ENCODE measurements at regions not wholly inside any gene's neighbourhood (a gene's known extent, or its start where the extent isn't known, plus 50 kb on each side); places are given as distances from the start of the nearest gene placed in this dataset.
"Not testable (repeated sequence)": the region's sequence is repeated elsewhere in the genome, so short reads cannot be mapped to it uniquely, and the experiment has no call there.

DNA sequence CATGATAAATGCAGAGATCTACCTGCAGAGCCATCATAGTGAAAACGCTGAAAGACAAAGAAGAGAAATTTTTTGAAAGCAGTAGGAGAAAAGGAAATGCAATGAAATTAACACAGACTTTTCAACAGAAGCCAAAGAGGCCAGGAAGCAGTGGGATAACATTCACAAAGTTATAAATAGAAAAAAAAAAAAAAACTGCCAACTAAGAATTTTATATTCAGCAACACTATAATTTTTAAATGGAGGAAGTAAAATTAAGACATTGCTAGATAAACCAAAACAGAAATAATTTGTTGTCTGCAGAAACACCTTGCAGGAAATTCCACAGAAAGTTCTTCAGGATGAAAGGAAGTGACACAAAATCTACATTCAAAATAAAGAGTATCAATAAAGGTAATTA, 591.5 kb upstream of the ID4 start:
- no peaks in the 10 kb centered on the region for H3K27me3 ChIP-seq
- no peaks in the 10 kb centered on the region for H3K36me3 ChIP-seq
- TF ChIP-seq, protein P1, sequence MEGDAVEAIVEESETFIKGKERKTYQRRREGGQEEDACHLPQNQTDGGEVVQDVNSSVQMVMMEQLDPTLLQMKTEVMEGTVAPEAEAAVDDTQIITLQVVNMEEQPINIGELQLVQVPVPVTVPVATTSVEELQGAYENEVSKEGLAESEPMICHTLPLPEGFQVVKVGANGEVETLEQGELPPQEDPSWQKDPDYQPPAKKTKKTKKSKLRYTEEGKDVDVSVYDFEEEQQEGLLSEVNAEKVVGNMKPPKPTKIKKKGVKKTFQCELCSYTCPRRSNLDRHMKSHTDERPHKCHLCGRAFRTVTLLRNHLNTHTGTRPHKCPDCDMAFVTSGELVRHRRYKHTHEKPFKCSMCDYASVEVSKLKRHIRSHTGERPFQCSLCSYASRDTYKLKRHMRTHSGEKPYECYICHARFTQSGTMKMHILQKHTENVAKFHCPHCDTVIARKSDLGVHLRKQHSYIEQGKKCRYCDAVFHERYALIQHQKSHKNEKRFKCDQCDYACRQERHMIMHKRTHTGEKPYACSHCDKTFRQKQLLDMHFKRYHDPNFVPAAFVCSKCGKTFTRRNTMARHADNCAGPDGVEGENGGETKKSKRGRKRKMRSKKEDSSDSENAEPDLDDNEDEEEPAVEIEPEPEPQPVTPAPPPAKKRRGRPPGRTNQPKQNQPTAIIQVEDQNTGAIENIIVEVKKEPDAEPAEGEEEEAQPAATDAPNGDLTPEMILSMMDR (IDR thresholded peaks at IDR 0.05) = no peak
- no peak overlapping the region for H3K27ac ChIP-seq
- H3K9me3 ChIP-seq = no peaks in the 10 kb centered on the region
- H3K4me1 ChIP-seq (ENCODE audit: control insufficient read depth in 1 of 2, insufficient read depth in 1 of 2, low read depth in 1 of 2, low read length in 1 of 2) = no peaks in the 10 kb centered on the region
- H3K4me3 ChIP-seq (ENCODE audit: low read depth in 1 of 2, low read length in 1 of 2) = no peak overlapping the region

- H3K4me3 ChIP-seq (ENCODE audit: low read depth in 1 of 2, low read length in 1 of 2); H3K27ac ChIP-seq; H3K27me3 ChIP-seq; H3K36me3 ChIP-seq; H3K4me1 ChIP-seq (ENCODE audit: control insufficient read depth in 1 of 2, insufficient read depth in 1 of 2, low read depth in 1 of 2, low read length in 1 of 2); H3K9me3 ChIP-seq: not testable (repeated sequence)
Measured at GRCh38 chr6:19247181-19247580, 590.0 kb upstream of the ID4 start.

GRCh38 chr6:19256123-19256522, 581.0 kb upstream of the ID4 start:
- not testable (repeated sequence) for H3K27me3 ChIP-seq

GRCh38 chr6:19261642-19262041, 575.5 kb upstream of the ID4 start:
- Histone ChIP-seq H3K36me3 (no peaks in the 10 kb centered on the region), H3K9me3 (no peaks in the 10 kb centered on the region), H3K4me1 (ENCODE audit: control insufficient read depth in 1 of 2, insufficient read depth in 1 of 2, low read depth in 1 of 2, low read length in 1 of 2) (no peaks in the 10 kb centered on the region), H3K27ac (no peak overlapping the region), H3K4me3 (ENCODE audit: low read depth in 1 of 2, low read length in 1 of 2) (no peak overlapping the region), H3K27me3 (no peaks in the 10 kb centered on the region)
- TF ChIP-seq, protein P1 (IDR thresholded peaks at IDR 0.05) = no peak

More at GRCh38 chr6:19256123-19256522, 581.0 kb upstream of the ID4 start:
- H3K27ac ChIP-seq; H3K4me3 ChIP-seq (ENCODE audit: low read depth in 1 of 2, low read length in 1 of 2); H3K9me3 ChIP-seq; H3K4me1 ChIP-seq (ENCODE audit: control insufficient read depth in 1 of 2, insufficient read depth in 1 of 2, low read depth in 1 of 2, low read length in 1 of 2); H3K36me3 ChIP-seq: not testable (repeated sequence)

DNA sequence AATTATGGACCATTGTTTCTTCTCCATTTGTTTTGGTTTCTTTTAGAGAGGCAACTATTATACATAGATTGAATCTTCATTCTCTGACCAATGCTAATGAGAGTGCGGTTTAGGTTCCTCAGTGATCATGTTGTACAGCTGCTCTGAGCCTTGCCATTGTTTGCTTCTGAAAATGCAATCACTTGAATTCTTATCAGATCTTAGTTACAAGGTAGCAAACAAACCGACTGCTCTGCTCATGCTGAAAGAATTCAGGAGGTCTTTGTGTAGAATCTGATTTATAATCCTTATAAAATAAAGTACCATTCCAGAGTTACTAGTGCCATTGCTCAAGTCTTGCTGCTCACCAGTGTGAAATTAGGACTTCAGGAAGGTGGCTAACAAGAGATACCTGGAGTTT, 569.1 kb upstream of the ID4 start:
- TF ChIP-seq, protein P1 (IDR thresholded peaks at IDR 0.05) = no peak
- no peaks in the 10 kb centered on the region for H3K4me1 ChIP-seq (ENCODE audit: control insufficient read depth in 1 of 2, insufficient read depth in 1 of 2, low read depth in 1 of 2, low read length in 1 of 2)

DNA sequence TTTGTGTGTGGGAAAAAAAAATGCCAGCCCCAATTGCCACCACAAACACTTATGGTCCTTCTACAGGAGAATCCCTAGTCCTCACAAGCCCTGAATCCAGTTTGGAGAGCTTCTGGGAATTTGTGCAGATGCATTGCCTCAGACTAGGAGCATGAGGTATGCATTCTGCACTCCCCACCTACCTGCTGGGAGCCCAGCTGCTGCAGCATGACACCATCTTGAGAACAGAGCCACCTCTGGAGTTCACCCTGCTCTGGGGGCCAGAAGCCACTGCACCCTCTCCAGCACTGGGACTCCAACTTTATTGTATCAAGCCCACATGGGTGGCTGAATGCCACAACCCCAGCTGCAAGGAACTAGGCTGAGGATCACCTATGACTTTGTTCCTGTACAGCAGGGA, 568.5 kb upstream of the ID4 start:
- no peak overlapping the region for H3K27ac ChIP-seq
- H3K36me3 ChIP-seq = no peaks in the 10 kb centered on the region
- no peaks in the 10 kb centered on the region for H3K9me3 ChIP-seq
- no peaks in the 10 kb centered on the region for H3K4me1 ChIP-seq (ENCODE audit: control insufficient read depth in 1 of 2, insufficient read depth in 1 of 2, low read depth in 1 of 2, low read length in 1 of 2)
- H3K4me3 ChIP-seq (ENCODE audit: low read depth in 1 of 2, low read length in 1 of 2) = no peak overlapping the region
- TF ChIP-seq, protein P1 (IDR thresholded peaks at IDR 0.05) = no peak
- no peaks in the 10 kb centered on the region for H3K27me3 ChIP-seq

More for the DNA sequence above, 569.1 kb upstream of the ID4 start:
- Histone ChIP-seq H3K27me3 (no peaks in the 10 kb centered on the region), H3K9me3 (no peaks in the 10 kb centered on the region), H3K27ac (no peak overlapping the region), H3K4me3 (ENCODE audit: low read depth in 1 of 2, low read length in 1 of 2) (no peak overlapping the region), H3K36me3 (no peaks in the 10 kb centered on the region)

GRCh38 chr6:19269341-19269898, 567.8 kb upstream of the ID4 start:
- Histone ChIP-seq H3K4me1 (ENCODE audit: control insufficient read depth in 1 of 2, insufficient read depth in 1 of 2, low read depth in 1 of 2, low read length in 1 of 2) (no peaks in the 10 kb centered on the region), H3K36me3 (no peaks in the 10 kb centered on the region), H3K27me3 (no peaks in the 10 kb centered on the region), H3K4me3 (ENCODE audit: low read depth in 1 of 2, low read length in 1 of 2) (no peak overlapping the region), H3K27ac (no peak overlapping the region), H3K9me3 (no peaks in the 10 kb centered on the region)
- TF ChIP-seq, protein P1 (IDR thresholded peaks at IDR 0.05) = no peak
